GM12874 (cell line): ENCODE measurements at regions not wholly inside any gene's neighbourhood (a gene's known extent, or its start where the extent isn't known, plus 50 kb on each side); places are given as distances from the start of the nearest gene placed in this dataset.

ENCODE experiments used
- TF ChIP-seq, protein P1 (sequence below): IDR thresholded peaks from 2 replicates; pipeline ENCODE4 v1.5.1; 2011; ENCODE audit warnings: low read depth, mild to moderate bottlenecking, control low read depth, low read length, moderate library complexity; ENCODE audit not compliant: insufficient read depth

DNA sequence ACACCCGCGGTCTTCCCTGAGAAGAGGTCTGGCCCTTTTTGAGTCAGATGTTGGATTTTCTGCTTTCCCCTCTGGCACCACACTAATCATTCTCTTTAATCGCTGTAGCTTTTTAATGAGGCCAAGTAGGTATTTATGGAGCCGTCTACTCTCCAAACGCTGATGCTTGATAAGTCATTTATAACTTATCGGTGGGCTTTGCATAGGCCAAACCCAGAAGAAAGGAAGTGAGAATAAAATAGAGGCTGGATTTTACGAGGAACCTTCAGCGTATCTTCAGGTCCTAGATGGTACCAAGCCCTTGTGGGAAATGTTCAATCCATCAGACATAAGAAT is 142.5 kb upstream of the CTAGE1 start:
- TF ChIP-seq, protein P1, sequence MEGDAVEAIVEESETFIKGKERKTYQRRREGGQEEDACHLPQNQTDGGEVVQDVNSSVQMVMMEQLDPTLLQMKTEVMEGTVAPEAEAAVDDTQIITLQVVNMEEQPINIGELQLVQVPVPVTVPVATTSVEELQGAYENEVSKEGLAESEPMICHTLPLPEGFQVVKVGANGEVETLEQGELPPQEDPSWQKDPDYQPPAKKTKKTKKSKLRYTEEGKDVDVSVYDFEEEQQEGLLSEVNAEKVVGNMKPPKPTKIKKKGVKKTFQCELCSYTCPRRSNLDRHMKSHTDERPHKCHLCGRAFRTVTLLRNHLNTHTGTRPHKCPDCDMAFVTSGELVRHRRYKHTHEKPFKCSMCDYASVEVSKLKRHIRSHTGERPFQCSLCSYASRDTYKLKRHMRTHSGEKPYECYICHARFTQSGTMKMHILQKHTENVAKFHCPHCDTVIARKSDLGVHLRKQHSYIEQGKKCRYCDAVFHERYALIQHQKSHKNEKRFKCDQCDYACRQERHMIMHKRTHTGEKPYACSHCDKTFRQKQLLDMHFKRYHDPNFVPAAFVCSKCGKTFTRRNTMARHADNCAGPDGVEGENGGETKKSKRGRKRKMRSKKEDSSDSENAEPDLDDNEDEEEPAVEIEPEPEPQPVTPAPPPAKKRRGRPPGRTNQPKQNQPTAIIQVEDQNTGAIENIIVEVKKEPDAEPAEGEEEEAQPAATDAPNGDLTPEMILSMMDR, result no peak

DNA sequence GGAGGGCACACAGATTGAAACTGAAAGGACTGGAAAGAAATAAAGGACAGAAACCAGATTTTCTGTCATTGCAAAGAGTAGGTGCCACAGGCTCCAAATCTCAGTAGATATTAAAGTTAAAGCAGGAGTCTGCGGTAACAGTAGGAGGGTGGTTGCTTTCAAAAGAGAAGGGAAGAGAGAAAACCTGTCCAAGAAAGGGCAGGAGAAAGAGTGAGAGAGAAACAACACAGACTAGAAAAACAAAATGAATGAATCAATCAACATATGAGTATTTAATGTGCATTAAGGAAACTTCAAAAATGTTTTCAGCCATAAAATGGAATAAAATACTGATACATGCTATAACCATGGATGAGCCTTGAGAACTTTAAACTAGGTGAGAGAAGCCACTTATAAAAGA is 143.1 kb upstream of the CTAGE1 start:
- TF ChIP-seq, protein P1, result no peak

DNA sequence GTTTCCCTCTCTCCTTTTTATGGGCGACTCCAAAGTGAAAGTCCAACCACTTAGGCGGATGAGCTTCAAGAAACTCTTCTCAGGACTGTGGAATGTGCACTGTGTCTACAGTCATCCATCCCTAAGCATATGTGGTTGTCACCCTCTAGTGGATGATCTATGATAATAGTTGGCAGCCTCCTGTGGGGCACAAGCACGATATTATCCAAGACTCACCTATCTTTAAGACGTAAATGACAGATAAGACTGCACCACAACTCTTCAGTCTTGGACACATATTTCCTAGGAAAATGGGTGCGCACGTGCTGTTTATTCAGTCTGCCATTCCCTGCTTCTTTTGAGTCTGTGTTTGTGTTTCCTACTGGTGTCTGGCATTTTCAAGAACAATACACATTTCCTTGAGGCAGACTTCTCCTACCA is 145.5 kb upstream of the CTAGE1 start:
- TF ChIP-seq, protein P1, result peak; percentile 59

DNA sequence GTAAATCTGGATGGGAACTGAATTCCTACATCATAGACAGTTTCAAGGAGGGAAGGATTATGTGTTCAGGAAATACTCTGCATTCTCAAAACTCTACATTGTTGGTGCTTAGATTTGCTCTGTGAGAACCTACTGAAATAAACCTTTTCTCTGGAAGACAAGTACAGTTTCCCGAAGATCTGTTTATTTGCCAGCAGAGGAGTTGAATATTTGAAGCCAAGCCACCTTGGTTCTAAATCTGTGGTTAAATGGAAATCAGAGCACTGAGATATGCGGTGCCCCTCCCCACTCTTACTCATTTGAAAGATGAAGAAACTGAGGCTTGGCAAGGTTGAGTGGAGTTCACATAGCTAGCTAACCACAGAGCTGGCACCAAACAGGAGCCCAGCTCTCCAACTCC is 146.3 kb upstream of the CTAGE1 start:
- TF ChIP-seq, protein P1, result no peak

DNA sequence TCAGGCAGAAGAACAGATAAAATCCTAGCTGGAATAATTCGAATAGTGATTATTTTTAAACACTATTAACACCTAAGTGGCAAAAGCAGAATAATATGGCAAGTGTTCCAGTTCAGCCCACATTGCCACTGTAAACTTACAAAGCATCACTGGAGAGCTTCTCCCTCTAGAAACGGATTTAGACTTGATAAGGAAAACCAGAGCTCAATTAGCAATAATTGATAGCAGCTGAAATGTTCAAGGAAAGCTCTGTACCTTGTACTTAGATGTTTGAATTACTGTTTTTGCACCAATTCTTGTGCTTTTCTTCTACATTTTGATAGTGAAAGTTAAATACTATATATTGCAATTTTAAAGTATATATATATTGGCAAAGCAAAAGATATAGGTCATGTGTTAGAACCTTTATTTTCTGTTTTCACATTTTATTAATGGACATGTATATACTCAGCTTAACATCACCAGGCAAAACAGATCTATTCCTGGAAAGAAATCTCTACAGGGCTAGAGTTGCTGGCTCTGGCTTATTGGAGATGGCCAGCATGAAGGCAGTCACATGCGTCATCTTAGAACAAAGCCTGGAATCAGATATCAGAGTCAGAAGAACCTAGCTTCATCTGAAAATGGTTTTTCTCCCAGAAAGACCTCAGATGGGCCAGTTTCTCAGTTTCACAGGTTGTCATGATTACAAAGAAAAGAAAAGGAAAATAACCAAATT is 149.1 kb upstream of the CTAGE1 start:
- TF ChIP-seq, protein P1, result no peak

DNA sequence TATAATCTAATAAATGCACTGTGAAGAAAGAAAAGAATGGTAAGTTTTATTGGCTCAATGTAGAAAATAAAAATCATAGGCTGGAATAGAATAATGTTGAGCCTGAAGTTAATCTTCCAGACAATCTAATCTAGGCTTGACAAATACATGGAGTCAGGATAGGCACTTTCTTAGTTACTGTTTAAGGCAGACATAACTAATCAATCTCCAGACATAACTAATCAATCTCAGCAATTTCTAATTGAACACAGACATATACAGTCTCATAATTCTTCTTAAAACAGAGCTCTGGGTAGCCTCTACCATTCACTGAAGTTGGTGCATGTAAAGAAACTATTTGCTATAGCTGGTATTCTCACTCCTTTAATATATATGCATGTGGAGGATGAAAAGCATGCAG is 150.1 kb upstream of the CTAGE1 start:
- TF ChIP-seq, protein P1, result no peak

DNA sequence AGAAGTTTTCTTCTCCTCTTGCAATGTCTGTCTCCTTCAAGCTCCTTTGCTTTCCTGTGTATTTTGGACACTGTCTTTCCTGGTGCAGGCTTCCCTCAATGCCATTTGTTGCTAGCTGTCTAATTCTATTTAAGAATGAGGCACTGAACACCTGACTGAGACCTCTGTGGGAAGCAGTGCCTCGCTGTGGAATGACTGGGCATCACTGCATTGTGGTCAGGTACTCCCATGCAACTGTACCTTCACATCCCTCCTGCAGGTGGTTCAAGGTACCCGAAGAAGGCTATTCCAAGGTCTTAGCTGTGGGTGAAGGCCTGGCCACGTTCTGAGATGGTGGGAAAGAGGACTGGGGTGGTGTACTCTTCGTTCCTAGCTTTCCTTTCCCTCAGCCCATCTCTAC is 152.8 kb upstream of the CTAGE1 start:
- TF ChIP-seq, protein P1, result no peak
